Neuron (in vitro differentiated cells): ENCODE measurements at regions not wholly inside any gene's neighbourhood (a gene's known extent, or its start where the extent isn't known, plus 50 kb on each side); places are given as distances from the start of the nearest gene placed in this dataset.

Source experiments
- H2AFZ ChIP-seq: one replicate; pipeline ENCODE4 v1.6.1; 2013; ENCODE audit warnings: low read depth, mild to moderate bottlenecking, inconsistent platforms, low read length, moderate library complexity
- H3K27me3 ChIP-seq: one replicate; pipeline ENCODE4 v1.6.1; 2013; ENCODE audit warnings: low read length; ENCODE audit not compliant: insufficient read depth
- H3K36me3 ChIP-seq: one replicate; pipeline ENCODE4 v1.6.1; 2013; ENCODE audit warnings: low read length; ENCODE audit not compliant: insufficient read depth
- H3K4me1 ChIP-seq: one replicate; pipeline ENCODE4 v1.6.1; 2013; ENCODE audit warnings: low read length; ENCODE audit not compliant: insufficient read depth
- H3K4me3 ChIP-seq: 2 replicates; pipeline ENCODE4 v1.5.1; 2013; ENCODE audit warnings: mild to moderate bottlenecking, low read length, moderate library complexity
- H3K9me3 ChIP-seq: one replicate; pipeline ENCODE4 v1.6.1; 2013; ENCODE audit warnings: low read length

GRCh38 chr6:17182961-17183360 lies 81.1 kb downstream of the STMND1 start:
- Histone ChIP-seq H3K4me3 (no peak overlapping the region), H3K4me1 (no peaks in the 10 kb centered on the region), H2AFZ (no peak overlapping the region), H3K36me3 (no peaks in the 10 kb centered on the region), H3K9me3 (no peaks in the 10 kb centered on the region), H3K27me3 (no peaks in the 10 kb centered on the region)

DNA sequence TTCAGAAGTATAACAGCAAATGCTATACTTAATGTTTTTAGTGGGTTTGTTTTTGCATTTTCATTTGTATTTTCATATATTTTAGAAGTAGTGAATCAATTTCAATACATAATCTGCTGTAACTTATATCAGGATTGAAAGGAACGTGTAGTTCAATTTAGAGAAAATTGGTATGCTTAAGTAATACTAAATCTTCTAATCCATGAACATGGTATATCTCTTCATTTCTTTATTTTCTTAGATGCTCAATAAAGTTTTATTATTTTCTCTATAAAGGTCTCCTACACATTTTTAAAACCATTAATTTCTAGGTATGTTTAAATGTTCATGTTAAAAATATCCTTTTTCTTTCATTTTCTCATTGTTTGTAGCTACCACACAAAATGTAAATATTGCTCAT lies 85.1 kb downstream of the STMND1 start:
- Histone ChIP-seq H3K9me3 (no peaks in the 10 kb centered on the region), H3K4me3 (no peak overlapping the region), H3K36me3 (no peaks in the 10 kb centered on the region), H3K4me1 (no peaks in the 10 kb centered on the region), H2AFZ (no peak overlapping the region), H3K27me3 (no peaks in the 10 kb centered on the region)

GRCh38 chr6:17193106-17193775 lies 87.9 kb upstream of the RBM24 start:
- no peak overlapping the region for H3K4me3 ChIP-seq
- peaks cover 4% of the 10 kb centered on the region for H3K27me3 ChIP-seq
- H3K36me3 ChIP-seq, result no peaks in the 10 kb centered on the region
- H3K9me3 ChIP-seq, result no peaks in the 10 kb centered on the region
- no peak overlapping the region for H2AFZ ChIP-seq
- H3K4me1 ChIP-seq, result no peaks in the 10 kb centered on the region

DNA sequence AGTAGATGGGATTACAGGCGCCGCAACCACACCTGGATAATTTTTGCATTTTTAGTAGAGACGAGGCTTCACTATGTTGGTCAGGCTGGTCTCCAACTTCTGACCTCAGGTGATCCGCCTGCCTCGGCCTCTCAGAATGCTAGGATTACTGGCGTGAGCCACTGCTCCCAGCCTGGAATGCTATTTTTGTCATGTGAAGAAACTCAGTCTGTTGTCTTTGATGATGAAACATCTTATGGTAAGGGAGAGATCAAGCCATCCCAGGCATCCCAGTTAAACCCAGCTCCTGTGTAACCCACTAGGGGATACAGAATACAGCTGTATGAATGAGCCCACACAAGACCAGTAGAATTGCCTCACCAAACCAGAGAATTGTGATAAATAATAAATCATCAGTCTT lies 83.6 kb upstream of the RBM24 start:
- Histone ChIP-seq H2AFZ (no peak overlapping the region), H3K9me3 (no peaks in the 10 kb centered on the region), H3K27me3 (peaks cover 4% of the 10 kb centered on the region), H3K36me3 (no peaks in the 10 kb centered on the region), H3K4me1 (peaks cover 3% of the 10 kb centered on the region), H3K4me3 (no peak overlapping the region)

- no peaks in the 10 kb centered on the region for H3K36me3 ChIP-seq
- no peak overlapping the region for H3K4me3 ChIP-seq
- peaks cover 3% of the 10 kb centered on the region for H3K4me1 ChIP-seq
- H2AFZ ChIP-seq, result no peak overlapping the region
- H3K27me3 ChIP-seq, result no peaks in the 10 kb centered on the region
- H3K9me3 ChIP-seq, result no peaks in the 10 kb centered on the region
Measured at GRCh38 chr6:17200395-17200794, 80.8 kb upstream of the RBM24 start.

GRCh38 chr6:17202526-17202925 lies 78.6 kb upstream of the RBM24 start:
- Histone ChIP-seq H3K4me1 (peaks cover 3% of the 10 kb centered on the region), H3K4me3 (no peak overlapping the region), H3K36me3 (no peaks in the 10 kb centered on the region), H2AFZ (no peak overlapping the region), H3K27me3 (no peaks in the 10 kb centered on the region), H3K9me3 (no peaks in the 10 kb centered on the region)

DNA sequence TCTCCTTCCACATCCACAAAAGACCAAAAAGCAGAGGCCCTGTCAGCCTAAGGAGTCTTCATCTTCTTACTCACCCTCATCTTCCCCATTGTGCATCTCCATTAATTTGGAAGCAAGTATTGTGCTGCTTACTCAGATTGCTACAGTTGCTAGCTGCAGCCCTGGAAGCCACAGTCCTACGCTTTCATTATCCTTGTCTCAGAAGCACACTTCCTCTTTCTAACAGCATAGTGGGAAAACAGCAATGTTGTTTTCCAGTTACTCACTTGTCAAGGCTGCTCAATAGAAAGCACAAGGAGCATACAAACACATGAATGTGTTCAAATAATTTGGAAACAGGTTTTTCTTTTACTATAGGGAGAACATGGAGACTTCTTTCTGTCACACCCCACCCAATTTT lies 76.6 kb upstream of the RBM24 start:
- Histone ChIP-seq H3K4me3 (no peak overlapping the region), H3K4me1 (peaks cover 3% of the 10 kb centered on the region), H2AFZ (no peak overlapping the region), H3K9me3 (no peaks in the 10 kb centered on the region), H3K36me3 (no peaks in the 10 kb centered on the region), H3K27me3 (no peaks in the 10 kb centered on the region)

GRCh38 chr6:17206566-17207072 lies 74.5 kb upstream of the RBM24 start:
- H3K36me3 ChIP-seq, result no peaks in the 10 kb centered on the region
- no peak overlapping the region for H3K4me3 ChIP-seq
- no peaks in the 10 kb centered on the region for H3K9me3 ChIP-seq
- H2AFZ ChIP-seq, result no peak overlapping the region
- no peaks in the 10 kb centered on the region for H3K27me3 ChIP-seq
- H3K4me1 ChIP-seq, result peaks cover 3% of the 10 kb centered on the region

DNA sequence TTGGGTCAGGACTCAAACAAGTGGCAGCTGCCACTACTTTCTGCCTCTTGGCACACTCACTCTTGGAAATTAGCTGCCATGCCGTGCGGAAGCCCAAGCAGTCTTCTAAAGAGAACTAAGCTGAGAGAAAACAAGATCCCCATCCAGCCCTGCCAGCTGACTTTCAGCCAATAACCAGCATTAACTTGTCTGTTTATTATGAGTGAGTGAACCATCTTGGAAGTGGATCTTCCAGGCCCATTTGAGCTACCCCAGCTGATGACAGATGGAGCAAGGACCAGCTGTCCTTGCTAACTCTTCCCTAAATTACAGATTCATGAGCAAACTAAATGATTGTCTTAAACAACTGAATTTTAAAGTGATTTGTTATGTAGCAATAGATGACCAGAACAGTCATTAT lies 73.9 kb upstream of the RBM24 start:
- no peaks in the 10 kb centered on the region for H3K9me3 ChIP-seq
- no peaks in the 10 kb centered on the region for H3K36me3 ChIP-seq
- H3K4me1 ChIP-seq, result peaks cover 8% of the 10 kb centered on the region
- no peaks in the 10 kb centered on the region for H3K27me3 ChIP-seq
- H3K4me3 ChIP-seq, result no peak overlapping the region
- H2AFZ ChIP-seq, result no peak overlapping the region

DNA sequence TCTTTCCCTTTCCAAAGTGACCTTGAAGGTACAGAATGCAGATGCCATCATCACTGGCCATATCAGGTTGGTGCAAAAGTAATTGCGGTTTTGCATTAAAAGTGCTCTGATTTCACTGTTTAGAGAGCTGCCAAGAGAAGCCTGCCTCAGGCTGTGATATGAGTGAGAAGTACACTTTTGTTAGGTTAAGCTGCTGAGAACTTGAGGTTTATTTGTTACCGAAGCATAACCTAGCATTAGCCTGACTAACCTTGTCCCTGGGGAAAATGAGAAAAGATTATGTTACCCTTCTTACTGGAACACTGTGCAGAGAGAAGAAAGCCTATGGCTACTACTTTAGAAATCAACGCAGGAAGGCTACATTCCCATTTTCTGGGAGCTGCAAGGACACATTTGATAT lies 70.5 kb upstream of the RBM24 start:
- H3K4me1 ChIP-seq, result peaks cover 15% of the 10 kb centered on the region

DNA sequence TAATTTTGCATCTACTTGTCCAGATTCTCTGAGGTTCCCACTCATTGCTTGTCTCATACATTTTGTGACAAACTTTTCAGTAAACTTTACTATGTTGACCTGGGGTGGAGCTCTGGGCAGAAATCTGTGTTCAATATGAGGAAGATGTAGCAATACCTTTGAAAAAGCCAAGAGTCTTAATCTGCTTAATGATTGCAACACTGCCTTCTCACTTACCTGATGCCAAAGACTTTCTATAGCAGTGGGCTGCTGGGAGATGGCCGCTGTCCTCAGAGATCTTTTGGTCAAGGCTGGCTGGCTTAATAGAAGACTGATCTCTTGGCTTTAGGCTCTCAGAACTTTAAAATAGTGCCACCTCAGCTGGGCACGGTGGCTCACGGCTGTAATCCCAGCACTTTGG lies 70.1 kb upstream of the RBM24 start:
- Histone ChIP-seq H3K9me3 (no peaks in the 10 kb centered on the region), H2AFZ (no peak overlapping the region), H3K4me1 (peaks cover 15% of the 10 kb centered on the region), H3K4me3 (no peak overlapping the region), H3K36me3 (no peaks in the 10 kb centered on the region), H3K27me3 (no peaks in the 10 kb centered on the region)

More for the DNA sequence above, 70.5 kb upstream of the RBM24 start:
- Histone ChIP-seq H3K36me3 (no peaks in the 10 kb centered on the region), H3K4me3 (no peak overlapping the region), H3K27me3 (no peaks in the 10 kb centered on the region), H2AFZ (no peak overlapping the region), H3K9me3 (no peaks in the 10 kb centered on the region)

DNA sequence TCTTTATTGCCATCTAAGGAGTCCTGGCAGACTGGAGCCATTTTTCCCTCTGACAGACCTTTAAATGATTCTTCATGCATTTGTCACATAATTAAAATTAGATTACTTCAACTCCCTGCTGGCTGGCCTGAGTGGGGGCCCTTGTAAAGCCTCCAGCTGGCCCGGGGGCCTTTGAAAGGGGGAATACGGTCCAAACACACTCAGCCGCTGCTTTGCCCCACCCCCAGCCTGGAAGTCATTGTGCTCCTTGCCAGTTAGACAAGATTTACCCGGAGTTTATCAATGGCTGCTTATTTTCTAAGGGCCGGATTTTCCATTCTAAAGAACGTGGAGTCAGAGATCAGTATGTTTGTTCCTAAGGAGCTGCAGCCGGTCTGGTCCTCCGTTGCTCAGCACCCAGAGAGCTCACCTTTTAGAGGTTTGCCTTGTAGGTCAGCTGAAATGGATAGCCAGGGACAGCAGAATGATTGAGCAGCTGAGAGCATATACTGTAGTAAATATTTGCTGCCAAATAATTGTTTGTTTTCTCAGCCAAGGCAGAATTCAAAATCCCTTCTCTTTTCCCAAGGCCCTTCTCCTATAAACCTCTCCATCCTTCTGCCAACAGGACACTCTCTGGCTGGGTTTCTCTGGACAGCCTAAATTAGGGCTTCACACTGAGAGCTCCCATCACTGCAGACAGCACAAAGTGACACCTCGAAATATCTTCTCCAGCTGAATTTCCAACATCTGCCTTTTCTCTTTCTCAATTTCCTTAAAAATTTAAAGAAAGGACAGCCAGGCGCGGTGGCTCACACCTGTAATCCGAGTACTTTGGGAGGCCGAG lies 68.4 kb upstream of the RBM24 start:
- Histone ChIP-seq H3K36me3 (no peaks in the 10 kb centered on the region), H3K9me3 (no peaks in the 10 kb centered on the region), H2AFZ (peak overlapping the region; percentile 88), H3K4me3 (peak overlapping the region; percentile 29), H3K4me1 (peaks cover 15% of the 10 kb centered on the region), H3K27me3 (no peaks in the 10 kb centered on the region)

DNA sequence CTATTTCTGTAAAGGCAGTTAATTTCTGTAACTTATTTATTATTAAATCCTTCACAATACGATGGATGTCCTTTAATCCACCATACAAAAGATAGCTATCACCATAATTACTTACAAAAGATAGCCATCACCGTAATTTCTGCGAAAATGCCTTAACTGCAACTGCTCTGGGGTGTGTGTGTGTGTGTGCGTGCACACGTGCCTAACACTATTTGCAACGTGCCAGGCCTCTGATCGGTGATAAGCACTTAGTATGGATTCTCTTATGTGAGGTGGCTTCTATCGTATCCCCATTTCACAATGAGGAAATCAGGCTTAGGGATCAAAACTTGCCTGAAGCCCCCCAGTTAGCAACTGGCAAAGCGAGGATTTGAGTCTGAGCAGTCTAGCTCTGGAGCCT lies 67.1 kb upstream of the RBM24 start:
- no peaks in the 10 kb centered on the region for H3K27me3 ChIP-seq
- H3K4me3 ChIP-seq, result no peak overlapping the region
- peaks cover 15% of the 10 kb centered on the region for H3K4me1 ChIP-seq
- no peaks in the 10 kb centered on the region for H3K9me3 ChIP-seq
- no peaks in the 10 kb centered on the region for H3K36me3 ChIP-seq
- H2AFZ ChIP-seq, result no peak overlapping the region
